Right lobe of liver (tissue), 4 donors: ENCODE measurements at regions not wholly inside any gene's neighbourhood (a gene's known extent, or its start where the extent isn't known, plus 50 kb on each side); places are given as distances from the start of the nearest gene placed in this dataset.

Experiments
- CTCF ChIP-seq, 4 donors: fragments of 200-600 bp in 3 of 4; fragments of 450-650 bp in 1 of 4; IDR thresholded peaks; one replicate each; pipeline versions ENCODE4 v1.5.1 to v1.8.0; 2016 to 2022; ENCODE audit warnings: antibody characterized with exemption in 4 of 4, mild to moderate bottlenecking in 2 of 4
- POLR2A ChIP-seq: fragments of 450-650 bp; IDR thresholded peaks from one replicate; pipeline ENCODE4 v1.6.1; 2017; ENCODE audit warnings: antibody characterized with exemption, mild to moderate bottlenecking
- donor health status: DM: no; HTN: no; CAD: no.
- donor health status: DM: no; HTN: no; CAD: no.
- donor health status: DM: no; HTN: yes; CAD: no.

DNA sequence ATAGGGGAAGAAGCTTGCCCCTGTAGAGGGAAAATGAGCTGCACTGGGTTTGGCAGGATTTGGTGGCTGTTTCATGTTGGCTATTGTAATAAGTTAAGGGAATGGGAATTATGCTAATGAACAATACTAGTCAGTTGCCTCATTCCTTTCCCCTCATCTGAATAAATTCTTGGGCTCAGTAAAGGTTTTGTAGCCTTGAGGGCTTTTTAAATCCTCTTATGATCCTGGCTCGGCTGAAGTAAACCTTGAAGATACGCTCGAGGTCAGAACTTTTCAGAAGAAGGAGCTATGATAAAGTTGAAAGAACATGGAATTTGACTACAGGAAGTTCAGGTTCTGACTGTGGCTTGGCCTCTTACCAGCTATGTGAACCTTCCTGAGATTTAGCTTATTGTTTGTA lies 448.7 kb downstream of the RAB38 start:
- TF ChIP-seq CTCF (IDR thresholded peaks at IDR 0.05) = no peak
- no peak for TF ChIP-seq POLR2A
